Mucosa of descending colon (tissue), 3 donors: ENCODE measurements at regions not wholly inside any gene's neighbourhood (a gene's known extent, or its start where the extent isn't known, plus 50 kb on each side); places are given as distances from the start of the nearest gene placed in this dataset.

Experiments used
- ATAC-seq: fragments of 200-7000 bp; cut with Tn5 transposase; one replicate; pipeline ENCODE4 v1.9.1; 2020; ENCODE audit warnings: mild to moderate bottlenecking, moderate library complexity
- DNase-seq, 3 donors: peaks; one replicate each; pipeline ENCODE4 v3.0.0-alpha.2; 2020
- H3K36me3 ChIP-seq: fragments of 200-600 bp; one replicate; pipeline ENCODE4 v1.8.0; 2021; ENCODE audit warnings: low read depth, mild to moderate bottlenecking
- H3K4me1 ChIP-seq: fragments of 200-600 bp; one replicate; pipeline ENCODE4 v1.8.0; 2021; ENCODE audit warnings: low read depth, mild to moderate bottlenecking
- H3K4me3 ChIP-seq: fragments of 200-600 bp; one replicate; pipeline ENCODE4 v1.8.0; 2021; ENCODE audit warnings: mild to moderate bottlenecking
- H3K9me3 ChIP-seq: fragments of 200-600 bp; one replicate; pipeline ENCODE4 v1.8.0; 2021; ENCODE audit warnings: mild to moderate bottlenecking
- CTCF ChIP-seq: fragments of 200-600 bp; IDR thresholded peaks from one replicate; pipeline ENCODE4 v1.8.0; 2022; ENCODE audit warnings: antibody characterized with exemption, mild to moderate bottlenecking
- intact Hi-C, 2 donors: fragments of 100-400 bp; cut with DNase I in 1 of 2; cut with micrococcal nuclease in 1 of 2; formaldehyde crosslinking; loops; one replicate each; pipeline versions ENCODE4 v1.11.0 to v1.11.1; 2022; cut with DNase I, micrococcal nuclease
- donor health status: DM: no; HTN: no; CAD: no; lungs with moderate emphysema.
- donor health status: DM: no; HTN: no; CAD: no.
- donor health status: DM: no; HTN: yes; CAD: no.

- H3K4me3 ChIP-seq = no peak overlapping the region
- H3K9me3 ChIP-seq = peaks cover 29% of the 10 kb centered on the region
- H3K36me3 ChIP-seq = no peaks in the 10 kb centered on the region
- TF ChIP-seq CTCF = no peak
- no peaks in the 10 kb centered on the region for H3K4me1 ChIP-seq
- no peak for ATAC-seq
- no peak for DNase-seq
- intact Hi-C loops = no loop called here
Observed at GRCh38 chr4:175253184-175253902, 335.2 kb downstream of the ADAM29 start.

GRCh38 chr4:175263537-175263936, 345.4 kb downstream of the ADAM29 start:
- DNase-seq (no peak), ATAC-seq (no peak)
- H3K4me3 ChIP-seq = no peak overlapping the region
- no peak for TF ChIP-seq CTCF
- H3K9me3 ChIP-seq = peaks cover 12% of the 10 kb centered on the region
- H3K4me1 ChIP-seq = no peaks in the 10 kb centered on the region
- no peaks in the 10 kb centered on the region for H3K36me3 ChIP-seq
- intact Hi-C loops = no loop called here

GRCh38 chr4:175271010-175271630, 353.0 kb downstream of the ADAM29 start:
- ATAC-seq = no peak
- no peaks in the 10 kb centered on the region for H3K4me1 ChIP-seq
- no peak overlapping the region for H3K4me3 ChIP-seq
- H3K36me3 ChIP-seq = no peaks in the 10 kb centered on the region
- TF ChIP-seq CTCF = no peak
- intact Hi-C loops = no loop called here
- DNase-seq = no peak
- peaks cover 9% of the 10 kb centered on the region for H3K9me3 ChIP-seq

GRCh38 chr4:175273995-175274753, 356.0 kb downstream of the ADAM29 start:
- H3K4me1 ChIP-seq = no peaks in the 10 kb centered on the region
- DNase-seq (no peak), ATAC-seq (no peak)
- no peaks in the 10 kb centered on the region for H3K36me3 ChIP-seq
- intact Hi-C loops = no loop called here
- no peak overlapping the region for H3K4me3 ChIP-seq
- TF ChIP-seq CTCF = no peak
- peaks cover 9% of the 10 kb centered on the region for H3K9me3 ChIP-seq

- intact Hi-C loops = no loop called here
- peaks cover 17% of the 10 kb centered on the region for H3K9me3 ChIP-seq
- H3K4me3 ChIP-seq = no peak overlapping the region
- no peaks in the 10 kb centered on the region for H3K4me1 ChIP-seq
- ATAC-seq (no peak), DNase-seq (no peak)
- H3K36me3 ChIP-seq = no peaks in the 10 kb centered on the region
- no peak for TF ChIP-seq CTCF
Observed at GRCh38 chr4:175277816-175278215, 359.7 kb downstream of the ADAM29 start.
